GM18907 (cell line): ENCODE measurements at regions not wholly inside any gene's neighbourhood (a gene's known extent, or its start where the extent isn't known, plus 50 kb on each side); places are given as distances from the start of the nearest gene placed in this dataset.

ENCODE experiments used
- ATAC-seq: cut with Tn5 transposase; IDR thresholded peaks from one replicate; pipeline ENCODE4 v1.9.1; 2021; ENCODE audit warnings: mild to moderate bottlenecking, moderate library complexity; ENCODE audit not compliant: unreplicated experiment

- no peak for ATAC-seq
These were observed 928.3 kb downstream of the GLUD2 start for GRCh38 chrX:121975671-121976070.

- ATAC-seq, result no peak
These were observed 939.8 kb downstream of the GLUD2 start for GRCh38 chrX:121987163-121987562.

GRCh38 chrX:121987835-121988234, 940.4 kb downstream of the GLUD2 start:
- no peak for ATAC-seq

GRCh38 chrX:122004127-122004526, 956.7 kb downstream of the GLUD2 start:
- ATAC-seq, result no peak

GRCh38 chrX:122026665-122027064, 979.3 kb downstream of the GLUD2 start:
- no peak for ATAC-seq

- ATAC-seq, result no peak
These were observed 998.8 kb downstream of the GLUD2 start for GRCh38 chrX:122046226-122046625.

- ATAC-seq, result no peak
These were observed 999.4 kb downstream of the GLUD2 start for GRCh38 chrX:122046815-122047214.

GRCh38 chrX:122047261-122047660, 999.9 kb downstream of the GLUD2 start:
- no peak for ATAC-seq

GRCh38 chrX:122055460-122055859, 1008.0 kb downstream of the GLUD2 start:
- no peak for ATAC-seq

- no peak for ATAC-seq
These were observed 1008.7 kb downstream of the GLUD2 start for GRCh38 chrX:122055979-122056715.

- ATAC-seq, result no peak
These were observed 1028.8 kb downstream of the GLUD2 start for GRCh38 chrX:122076241-122076640.

- ATAC-seq, result no peak
These were observed 1030.7 kb downstream of the GLUD2 start for GRCh38 chrX:122078079-122078478.

- ATAC-seq, result no peak
These were observed 1039.9 kb downstream of the GLUD2 start for GRCh38 chrX:122087341-122087740.

GRCh38 chrX:122091571-122091970, 1044.2 kb downstream of the GLUD2 start:
- no peak for ATAC-seq

GRCh38 chrX:122092360-122092759, 1045.0 kb downstream of the GLUD2 start:
- ATAC-seq, result no peak

- ATAC-seq, result no peak
These were observed 1045.6 kb downstream of the GLUD2 start for GRCh38 chrX:122092978-122093377.

- no peak for ATAC-seq
These were observed 1047.2 kb downstream of the GLUD2 start for GRCh38 chrX:122094611-122095010.

GRCh38 chrX:122113376-122113775, 1066.0 kb downstream of the GLUD2 start:
- ATAC-seq, result no peak

GRCh38 chrX:122113896-122114295, 1066.5 kb downstream of the GLUD2 start:
- ATAC-seq, result no peak

- ATAC-seq, result no peak
These were observed 1068.2 kb downstream of the GLUD2 start for GRCh38 chrX:122115604-122116003.

- no peak for ATAC-seq
These were observed 1064.7 kb upstream of the GRIA3 start for GRCh38 chrX:122119361-122119760.

GRCh38 chrX:122122274-122122673, 1061.8 kb upstream of the GRIA3 start:
- ATAC-seq, result no peak

GRCh38 chrX:122133478-122133877, 1050.6 kb upstream of the GRIA3 start:
- no peak for ATAC-seq
